ENCODE measurements at regions not wholly inside any gene's neighbourhood (a gene's known extent, or its start where the extent isn't known, plus 50 kb on each side); places are given as distances from the start of the nearest gene placed in this dataset.

- no peak for DNase-seq (ENCODE audit: low read depth in 2 of 2)
These were observed 401.4 kb downstream of the TBL1XR1 start for GRCh38 chr3:176795891-176796290.

- no peak for DNase-seq (ENCODE audit: low read depth in 2 of 2)
These were observed 402.9 kb downstream of the TBL1XR1 start for GRCh38 chr3:176794406-176794805.

GRCh38 chr3:176789947-176790346 is 407.3 kb downstream of the TBL1XR1 start:
- DNase-seq (ENCODE audit: low read depth in 2 of 2), result no peak

GRCh38 chr3:176789281-176789705 is 408.0 kb downstream of the TBL1XR1 start:
- DNase-seq (ENCODE audit: low read depth in 2 of 2), result no peak

GRCh38 chr3:176787506-176787905 is 409.8 kb downstream of the TBL1XR1 start:
- no peak for DNase-seq (ENCODE audit: low read depth in 2 of 2)

GRCh38 chr3:176785171-176785570 is 412.1 kb downstream of the TBL1XR1 start:
- DNase-seq (ENCODE audit: low read depth in 2 of 2), result no peak

- DNase-seq (ENCODE audit: low read depth in 2 of 2), result peak in 1 of 2 donors; percentile 1
These were observed 416.5 kb downstream of the TBL1XR1 start for GRCh38 chr3:176780766-176781165.

- DNase-seq (ENCODE audit: low read depth in 2 of 2), result no peak
These were observed 420.6 kb downstream of the TBL1XR1 start for GRCh38 chr3:176776622-176777175.

GRCh38 chr3:176769547-176770190 is 427.6 kb downstream of the TBL1XR1 start:
- no peak for DNase-seq (ENCODE audit: low read depth in 2 of 2)

- DNase-seq (ENCODE audit: low read depth in 2 of 2), result no peak
These were observed 429.9 kb downstream of the TBL1XR1 start for GRCh38 chr3:176767385-176767784.

GRCh38 chr3:176766862-176767261 is 430.4 kb downstream of the TBL1XR1 start:
- no peak for DNase-seq (ENCODE audit: low read depth in 2 of 2)

GRCh38 chr3:176765382-176765900 is 431.8 kb downstream of the TBL1XR1 start:
- no peak for DNase-seq (ENCODE audit: low read depth in 2 of 2)

GRCh38 chr3:176759815-176760506 is 437.3 kb downstream of the TBL1XR1 start:
- no peak for DNase-seq (ENCODE audit: low read depth in 2 of 2)

GRCh38 chr3:176757429-176757828 is 439.9 kb downstream of the TBL1XR1 start:
- no peak for DNase-seq (ENCODE audit: low read depth in 2 of 2)

- DNase-seq (ENCODE audit: low read depth in 2 of 2), result no peak
These were observed 441.3 kb downstream of the TBL1XR1 start for GRCh38 chr3:176755977-176756376.

GRCh38 chr3:176755552-176755951 is 441.7 kb downstream of the TBL1XR1 start:
- no peak for DNase-seq (ENCODE audit: low read depth in 2 of 2)

- no peak for DNase-seq (ENCODE audit: low read depth in 2 of 2)
These were observed 455.6 kb downstream of the TBL1XR1 start for GRCh38 chr3:176741664-176742047.

GRCh38 chr3:176740906-176741663 is 456.2 kb downstream of the TBL1XR1 start:
- no peak for DNase-seq (ENCODE audit: low read depth in 2 of 2)

- DNase-seq (ENCODE audit: low read depth in 2 of 2), result no peak
These were observed 458.1 kb downstream of the TBL1XR1 start for GRCh38 chr3:176739159-176739558.

GRCh38 chr3:176737480-176738110 is 459.7 kb downstream of the TBL1XR1 start:
- DNase-seq (ENCODE audit: low read depth in 2 of 2), result no peak

- no peak for DNase-seq (ENCODE audit: low read depth in 2 of 2)
These were observed 463.1 kb downstream of the TBL1XR1 start for GRCh38 chr3:176734146-176734545.

GRCh38 chr3:176724394-176724759 is 472.9 kb downstream of the TBL1XR1 start:
- DNase-seq (ENCODE audit: low read depth in 2 of 2), result no peak
